Vagina (tissue), 2 donors: ENCODE measurements at regions not wholly inside any gene's neighbourhood (a gene's known extent, or its start where the extent isn't known, plus 50 kb on each side); places are given as distances from the start of the nearest gene placed in this dataset.

Source experiments
- POLR2A ChIP-seq, 2 donors: fragments of 450-650 bp; IDR thresholded peaks; one replicate each; pipeline ENCODE4 v1.6.1; 2017; ENCODE audit warnings: antibody characterized with exemption in 2 of 2, mild to moderate bottlenecking in 2 of 2, moderate library complexity in 2 of 2
- POLR2AphosphoS5 ChIP-seq, 2 donors: sonication (generic); formaldehyde crosslinking; IDR thresholded peaks; one replicate each; pipeline ENCODE4 v1.9.0; 2017; ENCODE audit warnings: antibody characterized with exemption in 2 of 2, mild to moderate bottlenecking in 2 of 2, low read depth in 1 of 2; ENCODE audit not compliant: insufficient read depth in 1 of 2
- TF ChIP-seq, protein P1 (sequence below), 3 experiments: fragments of 450-650 bp in 2 of 3; fragments of 200-600 bp in 1 of 3; sonication (generic) in 1 of 3; IDR thresholded peaks; one replicate each; pipeline ENCODE4 v1.5.1; 2017 to 2019; ENCODE audit warnings: antibody characterized with exemption in 3 of 3, mild to moderate bottlenecking in 2 of 3, moderate library complexity in 2 of 3

GRCh38 chrX:5324546-5324945 is 904.1 kb downstream of the NLGN4X start:
- TF ChIP-seq POLR2AphosphoS5 (IDR thresholded peaks at IDR 0.05; ENCODE audit: insufficient read depth in 1 of 2, low read depth in 1 of 2) (no peak), POLR2A (IDR thresholded peaks at IDR 0.05) (no peak)
- TF ChIP-seq, protein P1, sequence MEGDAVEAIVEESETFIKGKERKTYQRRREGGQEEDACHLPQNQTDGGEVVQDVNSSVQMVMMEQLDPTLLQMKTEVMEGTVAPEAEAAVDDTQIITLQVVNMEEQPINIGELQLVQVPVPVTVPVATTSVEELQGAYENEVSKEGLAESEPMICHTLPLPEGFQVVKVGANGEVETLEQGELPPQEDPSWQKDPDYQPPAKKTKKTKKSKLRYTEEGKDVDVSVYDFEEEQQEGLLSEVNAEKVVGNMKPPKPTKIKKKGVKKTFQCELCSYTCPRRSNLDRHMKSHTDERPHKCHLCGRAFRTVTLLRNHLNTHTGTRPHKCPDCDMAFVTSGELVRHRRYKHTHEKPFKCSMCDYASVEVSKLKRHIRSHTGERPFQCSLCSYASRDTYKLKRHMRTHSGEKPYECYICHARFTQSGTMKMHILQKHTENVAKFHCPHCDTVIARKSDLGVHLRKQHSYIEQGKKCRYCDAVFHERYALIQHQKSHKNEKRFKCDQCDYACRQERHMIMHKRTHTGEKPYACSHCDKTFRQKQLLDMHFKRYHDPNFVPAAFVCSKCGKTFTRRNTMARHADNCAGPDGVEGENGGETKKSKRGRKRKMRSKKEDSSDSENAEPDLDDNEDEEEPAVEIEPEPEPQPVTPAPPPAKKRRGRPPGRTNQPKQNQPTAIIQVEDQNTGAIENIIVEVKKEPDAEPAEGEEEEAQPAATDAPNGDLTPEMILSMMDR (IDR thresholded peaks at IDR 0.05): no peak
